ENCODE measurements at regions not wholly inside any gene's neighbourhood (a gene's known extent, or its start where the extent isn't known, plus 50 kb on each side); places are given as distances from the start of the nearest gene placed in this dataset.

DNA sequence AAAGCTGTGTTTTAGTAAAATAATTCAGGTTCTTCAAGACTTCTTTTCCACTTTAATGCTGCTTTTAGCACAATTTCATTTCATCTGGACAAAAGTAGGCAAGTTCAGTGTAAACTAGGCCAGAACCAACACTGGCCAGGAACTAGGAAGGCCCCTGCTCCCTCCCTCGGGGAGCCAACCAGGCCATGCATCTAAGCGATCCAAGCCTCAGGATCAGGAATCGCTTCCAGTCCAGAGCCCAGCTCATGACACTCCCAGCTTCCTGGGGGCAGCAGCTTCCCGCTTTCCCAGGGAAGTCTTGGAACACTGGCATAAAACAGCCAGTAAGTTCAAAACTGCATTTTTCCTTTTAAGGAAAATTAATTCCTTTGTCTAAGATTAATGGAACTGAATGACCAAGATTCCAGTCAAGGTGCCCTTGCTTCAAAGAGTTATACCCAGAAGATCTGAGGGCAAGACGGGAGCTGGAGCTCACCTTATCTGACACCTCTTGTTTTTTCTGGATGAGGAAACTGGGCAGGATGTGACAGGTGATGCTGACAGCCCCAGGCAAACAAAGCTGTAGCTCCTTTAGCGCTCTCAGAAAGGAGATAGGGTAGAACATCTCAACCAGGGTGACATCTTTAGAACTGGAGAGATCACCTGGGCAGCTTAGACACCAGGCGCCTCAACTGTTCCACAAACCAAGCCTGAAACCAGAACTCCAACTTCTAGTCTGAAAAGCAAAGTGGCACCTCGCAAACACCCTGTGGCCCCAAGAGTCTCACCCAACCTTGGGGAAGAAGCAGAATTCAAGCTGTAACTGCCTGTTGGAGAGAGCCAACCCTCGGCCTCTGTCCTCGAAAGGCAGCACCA is 61.4 kb upstream of the PNMA1 start:
- Histone ChIP-seq H3K27me3 (replicated peaks) (no peaks in the 10 kb centered on the region), H3K27ac (no peak overlapping the region), H3K4me1 (replicated peaks) (no peaks in the 10 kb centered on the region), H3K36me3 (no peaks in the 10 kb centered on the region), H3K4me3 (no peak overlapping the region), H3K9me3 (replicated peaks) (no peaks in the 10 kb centered on the region)
- no peak for DNase-seq (ENCODE audit: low read depth in 1 of 2, low spot score in 2 of 2)

DNA sequence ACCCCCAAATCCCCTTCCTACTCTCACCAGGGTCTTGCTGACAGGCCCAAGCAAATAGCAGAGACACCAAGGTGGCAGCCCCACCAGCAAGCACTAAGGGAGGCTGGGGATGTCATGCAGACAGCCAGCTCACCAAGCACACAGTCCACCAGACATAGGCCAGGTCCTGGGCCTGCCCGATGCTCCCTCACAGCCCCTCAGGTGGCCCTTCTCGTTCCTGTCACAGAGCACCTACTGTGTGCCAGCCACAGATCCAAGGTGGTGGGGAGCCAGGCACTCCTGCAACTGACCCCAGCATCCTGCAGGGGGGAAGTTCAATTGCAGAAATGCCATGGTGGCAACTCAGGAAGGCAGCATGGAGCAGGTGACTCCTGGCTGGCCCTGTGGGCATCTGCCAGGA is 60.5 kb upstream of the PNMA1 start:
- Histone ChIP-seq H3K27ac (no peak overlapping the region), H3K36me3 (no peaks in the 10 kb centered on the region), H3K9me3 (replicated peaks) (no peaks in the 10 kb centered on the region), H3K4me1 (replicated peaks) (no peaks in the 10 kb centered on the region), H3K4me3 (no peak overlapping the region), H3K27me3 (replicated peaks) (no peaks in the 10 kb centered on the region)
- no peak for DNase-seq (ENCODE audit: low read depth in 1 of 2, low spot score in 2 of 2)

DNA sequence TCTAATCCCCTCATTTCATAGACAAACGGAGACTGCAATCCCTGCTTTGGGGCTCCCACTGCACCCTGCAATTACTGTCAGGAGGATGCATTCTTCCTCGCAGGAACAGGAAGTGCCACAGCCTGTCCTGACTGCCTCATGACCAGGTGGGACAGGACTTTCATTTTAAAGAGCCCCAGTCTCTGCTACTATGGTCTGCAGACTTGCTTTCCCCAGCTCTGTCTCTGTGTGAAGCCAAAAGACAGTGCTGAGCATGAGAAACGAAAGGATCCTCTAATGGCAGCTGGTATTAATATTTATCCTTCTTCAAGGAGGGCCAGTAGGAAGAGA is 60.0 kb upstream of the PNMA1 start:
- Histone ChIP-seq H3K9me3 (replicated peaks) (no peaks in the 10 kb centered on the region), H3K27ac (no peak overlapping the region), H3K36me3 (no peaks in the 10 kb centered on the region), H3K4me1 (replicated peaks) (peaks cover under 1% of the 10 kb centered on the region; the same call in 1 of the 2 replicates), H3K27me3 (replicated peaks) (no peaks in the 10 kb centered on the region), H3K4me3 (no peak overlapping the region)
- DNase-seq (ENCODE audit: low read depth in 1 of 2, low spot score in 2 of 2) = no peak

DNA sequence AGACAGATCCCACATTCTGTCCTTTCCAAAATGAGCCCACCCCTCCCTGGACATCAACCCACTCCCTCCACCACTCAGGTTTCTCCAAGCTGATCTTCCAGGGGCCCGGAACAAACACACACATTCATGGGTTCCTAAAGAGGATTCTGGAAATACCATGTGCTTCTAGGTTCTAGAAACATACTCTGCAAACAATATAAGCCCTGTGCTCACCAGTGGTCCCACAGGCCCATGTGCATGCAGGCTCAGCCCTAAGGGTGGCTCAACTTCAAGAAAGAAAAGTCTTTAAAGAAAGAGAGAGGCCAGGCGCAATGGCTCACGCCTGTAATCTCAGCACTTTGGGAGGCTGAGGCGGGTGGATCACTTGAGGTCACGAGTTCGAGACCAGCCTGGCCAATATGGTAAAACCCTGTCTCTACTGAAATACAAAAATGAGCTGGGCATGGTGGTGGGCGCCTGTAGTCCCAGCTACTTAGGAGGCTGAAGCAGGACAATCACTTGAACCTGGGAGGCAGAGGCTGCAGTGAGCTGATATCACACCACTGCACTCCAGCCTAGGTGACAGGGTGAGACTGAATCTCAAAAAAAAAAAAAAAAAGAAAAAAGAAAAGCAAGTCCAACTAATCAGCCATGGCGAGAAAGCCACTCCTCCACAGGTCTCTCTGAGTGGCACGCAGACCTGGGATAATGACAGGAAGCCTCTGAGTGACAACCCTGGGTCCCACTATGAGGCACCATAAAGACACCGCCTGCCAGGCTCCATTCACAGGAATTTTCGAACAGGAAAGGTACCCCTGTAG is 59.5 kb upstream of the PNMA1 start:
- Histone ChIP-seq H3K4me3 (no peak overlapping the region), H3K36me3 (no peaks in the 10 kb centered on the region), H3K4me1 (replicated peaks) (peaks cover 5% of the 10 kb centered on the region; the same call in 1 of the 2 replicates), H3K9me3 (replicated peaks) (no peaks in the 10 kb centered on the region), H3K27ac (no peak overlapping the region), H3K27me3 (replicated peaks) (no peaks in the 10 kb centered on the region)
- DNase-seq (ENCODE audit: low read depth in 1 of 2, low spot score in 2 of 2) = no peak

DNA sequence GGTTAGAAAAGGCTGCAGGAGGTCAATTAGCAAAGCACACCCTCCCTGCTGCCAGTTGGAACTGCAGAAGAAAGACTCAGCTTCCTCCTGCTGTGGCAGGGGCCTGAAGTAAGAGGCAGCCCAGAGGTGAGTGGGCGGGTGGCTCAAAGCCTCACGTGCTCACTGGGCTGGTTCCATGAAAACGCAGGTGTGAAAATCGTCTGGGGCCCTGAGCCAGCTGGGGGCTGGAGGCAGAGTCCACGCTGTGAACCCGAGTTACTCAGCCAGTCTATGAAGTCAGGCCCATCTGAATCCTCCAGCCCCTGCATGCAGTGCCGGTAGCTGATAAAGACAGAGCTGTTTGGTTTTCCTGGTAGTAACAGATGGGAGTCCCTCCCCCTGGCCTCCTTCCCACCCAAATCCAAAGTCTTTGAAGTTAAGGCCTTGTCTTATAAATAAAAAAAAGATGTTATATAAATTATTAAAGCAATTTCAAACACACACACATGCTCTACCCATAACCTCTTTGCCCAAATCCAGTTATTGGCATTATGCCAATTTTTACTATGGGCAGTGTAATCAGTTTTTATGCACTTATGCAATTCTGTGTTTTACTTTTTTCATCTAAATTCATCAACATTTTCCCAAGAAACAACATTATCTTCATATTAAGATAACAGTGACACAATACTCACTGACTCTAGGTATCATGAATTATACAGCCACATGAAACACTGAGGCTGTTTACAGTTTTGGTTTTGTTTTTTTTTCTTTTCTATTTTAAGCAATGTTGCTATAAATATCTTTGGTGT is 57.9 kb upstream of the PNMA1 start:
- DNase-seq (ENCODE audit: low read depth in 1 of 2, low spot score in 2 of 2) = no peak
- Histone ChIP-seq H3K4me3 (no peak overlapping the region), H3K27me3 (replicated peaks) (no peaks in the 10 kb centered on the region), H3K4me1 (replicated peaks) (peaks cover 5% of the 10 kb centered on the region; the same call in 1 of the 2 replicates), H3K27ac (no peak overlapping the region), H3K9me3 (replicated peaks) (no peaks in the 10 kb centered on the region), H3K36me3 (no peaks in the 10 kb centered on the region)

DNA sequence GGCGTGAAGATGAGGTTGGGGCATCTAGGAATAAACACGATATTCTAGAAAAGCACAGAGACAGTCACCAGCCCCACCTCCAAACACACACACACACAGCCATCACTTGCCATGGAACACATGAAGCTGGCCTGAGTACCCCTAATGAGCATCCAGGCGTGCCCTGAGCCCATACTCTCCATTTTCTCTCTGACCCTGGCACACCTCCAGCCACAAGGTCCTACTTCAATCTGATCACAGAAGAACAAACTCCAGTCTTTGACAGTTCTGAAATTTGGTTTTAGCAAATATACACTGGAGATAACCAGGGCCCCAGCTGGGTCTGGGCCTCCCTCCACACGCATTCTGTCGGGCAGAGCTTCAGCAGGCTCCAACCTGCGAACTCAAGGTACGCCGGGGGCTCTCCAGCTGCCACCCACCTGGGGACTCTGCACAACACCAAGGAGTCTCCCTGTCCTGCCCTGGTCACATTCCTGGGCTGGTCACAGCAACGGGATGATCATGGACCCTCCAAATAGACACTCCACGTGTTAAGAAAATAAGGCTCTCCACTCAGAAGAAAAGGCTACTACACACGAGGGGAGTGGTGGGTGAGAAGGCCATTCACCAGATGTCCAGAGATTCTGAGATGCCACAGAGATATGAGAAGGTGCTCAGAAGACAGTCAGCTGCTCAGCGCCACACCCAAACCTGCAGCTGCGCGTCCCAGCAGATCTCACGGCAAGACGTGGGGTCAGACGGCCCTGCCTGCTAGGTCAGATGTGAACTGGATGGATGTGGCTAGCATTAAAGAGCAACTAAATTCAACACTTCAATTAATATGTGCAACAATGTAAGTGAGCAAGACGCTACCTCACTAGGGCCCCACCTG is 57.0 kb upstream of the PNMA1 start:
- no peak overlapping the region for H3K27ac ChIP-seq

DNA sequence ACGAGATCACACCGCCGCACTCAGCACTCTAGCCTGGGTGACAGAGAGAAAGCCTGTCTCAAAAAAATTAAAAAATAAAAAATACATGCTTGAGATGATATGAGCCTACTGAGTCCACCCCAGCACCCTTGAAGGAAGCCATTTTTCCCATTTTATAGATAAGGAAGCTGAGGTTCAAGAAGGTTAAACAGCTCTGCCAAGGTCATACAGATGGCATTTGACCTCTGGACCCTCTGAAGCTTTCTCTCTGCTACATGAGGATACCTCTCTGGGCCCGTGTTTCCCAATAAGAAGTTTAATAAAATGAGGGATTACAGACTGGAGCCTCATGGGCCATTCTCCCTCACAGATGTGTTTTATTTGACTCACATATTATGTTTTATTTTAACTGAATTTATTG is 53.9 kb upstream of the PNMA1 start:
- Histone ChIP-seq H3K4me3 (no peak overlapping the region), H3K36me3 (no peaks in the 10 kb centered on the region), H3K27me3 (replicated peaks) (no peaks in the 10 kb centered on the region), H3K27ac (no peak overlapping the region), H3K9me3 (replicated peaks) (no peaks in the 10 kb centered on the region), H3K4me1 (replicated peaks) (peaks cover 5% of the 10 kb centered on the region; the same call in 1 of the 2 replicates)
- no peak for DNase-seq (ENCODE audit: low read depth in 1 of 2, low spot score in 2 of 2)

More for the DNA sequence above, 57.0 kb upstream of the PNMA1 start:
- Histone ChIP-seq H3K4me3 (no peak overlapping the region), H3K4me1 (replicated peaks) (peaks cover 5% of the 10 kb centered on the region; the same call in 1 of the 2 replicates), H3K27me3 (replicated peaks) (no peaks in the 10 kb centered on the region), H3K9me3 (replicated peaks) (no peaks in the 10 kb centered on the region), H3K36me3 (no peaks in the 10 kb centered on the region)
- DNase-seq (ENCODE audit: low read depth in 1 of 2, low spot score in 2 of 2) = no peak

DNA sequence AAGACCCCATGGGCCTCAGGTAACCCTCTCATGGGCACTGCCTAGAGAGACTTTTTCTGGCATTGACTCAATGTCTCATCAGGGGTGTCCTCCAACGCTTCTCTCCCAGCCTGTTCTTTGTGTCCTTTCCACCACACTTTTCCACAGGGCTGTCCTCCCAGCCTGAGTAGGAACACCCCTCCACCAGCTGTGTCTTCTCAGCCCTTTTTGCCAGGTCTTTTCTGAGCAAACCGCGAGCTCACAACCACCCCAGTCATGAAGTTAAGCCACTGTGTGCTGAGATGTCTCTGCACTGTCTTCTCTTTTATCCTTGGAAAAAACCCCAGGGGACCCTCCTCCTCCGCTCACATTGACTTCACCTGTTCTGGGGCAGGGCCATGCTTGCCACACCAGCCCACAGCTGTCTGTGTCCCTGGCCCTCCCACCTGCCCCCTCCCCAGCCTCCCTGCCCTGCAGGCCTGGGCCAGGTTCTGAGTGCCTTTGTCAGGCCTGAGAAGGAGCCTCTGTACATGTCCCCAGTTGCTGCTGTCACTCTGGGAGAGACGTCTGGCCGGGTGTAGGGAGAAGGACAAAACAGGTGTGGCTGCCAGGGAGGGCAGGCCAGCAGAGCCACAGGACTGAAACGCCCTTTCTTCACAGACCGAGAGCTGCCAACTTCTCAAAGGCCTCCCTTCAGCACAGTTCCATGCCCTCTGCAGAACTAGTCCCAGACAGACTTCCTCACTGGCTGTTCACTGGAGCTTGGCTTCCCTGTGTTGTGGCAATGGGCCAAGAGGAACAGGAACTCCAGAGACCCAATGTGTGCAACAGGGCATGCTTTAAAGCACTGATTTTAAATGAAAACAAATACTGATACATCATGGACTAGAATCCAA is 50.5 kb upstream of the PNMA1 start:
- no peak overlapping the region for H3K27ac ChIP-seq
- no peaks in the 10 kb centered on the region for H3K9me3 ChIP-seq (replicated peaks)
- peaks cover 28% of the 10 kb centered on the region for H3K4me1 ChIP-seq (replicated peaks)
- no peak overlapping the region for H3K4me3 ChIP-seq
- no peak for DNase-seq (ENCODE audit: low read depth in 1 of 2, low spot score in 2 of 2)
- H3K27me3 ChIP-seq (replicated peaks) = no peaks in the 10 kb centered on the region
- H3K36me3 ChIP-seq = no peaks in the 10 kb centered on the region

All from SJSA1 (cell line).